H1 (cell line): ENCODE measurements at regions not wholly inside any gene's neighbourhood (a gene's known extent, or its start where the extent isn't known, plus 50 kb on each side); places are given as distances from the start of the nearest gene placed in this dataset.

Experiments used
- CTCF ChIA-PET: fragments of 300-600 bp; sonication (Branson Sonifier 250); formaldehyde crosslinking; loops from one replicate; lab custom pipeline; 2021; ENCODE audit not compliant: partially characterized antibody; lab: Charles Lee
- POLR2A ChIA-PET: fragments of 300-600 bp; sonication (Branson Sonifier 250); formaldehyde crosslinking; loops from one replicate; lab custom pipeline; 2021; ENCODE audit warnings: inconsistent platforms; ENCODE audit not compliant: partially characterized antibody; lab: Charles Lee
- DNase-seq, 2 experiments: peaks; one replicate each; pipeline versions ENCODE4 v3.0.0 to v3.0.0-alpha.2; 2010 to 2022; ENCODE audit warnings: low spot score in 2 of 2, low read depth in 1 of 2, mixed read lengths in 1 of 2
- FAIRE-seq: peaks from 2 replicates; lab custom pipeline; 2011; peaks lifted over from hg19 to GRCh38; lab: Jason Lieb, UNC
- H2AFZ ChIP-seq: 2 replicates; pipeline ENCODE4 v1.8.1; 2012; ENCODE audit warnings: low read length, inconsistent platforms
- H2AK5ac ChIP-seq: 2 replicates; pipeline ENCODE4 v1.6.1; 2013; ENCODE audit warnings: low read depth, low read length
- H2BK120ac ChIP-seq: replicated peaks from 2 replicates; pipeline ENCODE3; 2013; ENCODE audit warnings: low read depth, low read length, inconsistent platforms
- H2BK12ac ChIP-seq: 2 replicates; pipeline ENCODE4 v1.6.1; 2013; ENCODE audit warnings: low read depth, low read length
- H2BK15ac ChIP-seq: 2 replicates; pipeline ENCODE4 v1.6.1; 2013; ENCODE audit warnings: low read length
- H2BK20ac ChIP-seq: 2 replicates; pipeline ENCODE4 v1.6.1; 2013; ENCODE audit warnings: low read length
- H2BK5ac ChIP-seq: 2 replicates; pipeline ENCODE4 v1.6.1; 2013; ENCODE audit warnings: low read depth, low read length
- H3K14ac ChIP-seq: 2 replicates; pipeline ENCODE4 v1.6.1; 2013; ENCODE audit warnings: inconsistent platforms; ENCODE audit not compliant: insufficient read length
- H3K18ac ChIP-seq: 2 replicates; pipeline ENCODE4 v1.6.1; 2013; ENCODE audit warnings: low read length; ENCODE audit errors: extremely low read depth
- H3K23ac ChIP-seq: 2 replicates; pipeline ENCODE4 v1.6.1; 2013; ENCODE audit warnings: inconsistent platforms; ENCODE audit not compliant: insufficient read length
- H3K23me2 ChIP-seq: 2 replicates; pipeline ENCODE4 v1.6.1; 2013; ENCODE audit warnings: low read depth, low read length
- H3K27ac ChIP-seq: 2 replicates; pipeline ENCODE4 v1.6.1; 2011; ENCODE audit warnings: low read depth, low read length, inconsistent platforms
- H3K27me3 ChIP-seq, 4 experiments: replicated peaks in 1 of 4; 1 replicate in 1 of 4; 2 replicates in 3 of 4; pipeline versions ENCODE4 v1.6.1 to v1.8.1; 2011 to 2013; ENCODE audit warnings: low read length in 3 of 4, mild to moderate bottlenecking in 3 of 4, inconsistent platforms in 2 of 4, mixed read lengths in 2 of 4, moderate library complexity in 1 of 4; ENCODE audit not compliant: control insufficient read depth in 3 of 4, insufficient read depth in 3 of 4; ENCODE audit errors: extremely low read depth in 1 of 4
- H3K36me3 ChIP-seq, 4 experiments: 2 replicates each; pipeline versions ENCODE4 v1.6.1 to v1.8.1; 2011 to 2013; ENCODE audit warnings: mild to moderate bottlenecking in 4 of 4, low read length in 3 of 4, moderate library complexity in 2 of 4, control low read depth in 1 of 4, inconsistent platforms in 1 of 4; ENCODE audit not compliant: insufficient read depth in 4 of 4, control insufficient read depth in 2 of 4
- H3K4ac ChIP-seq: replicated peaks from 2 replicates; pipeline ENCODE3; 2013; ENCODE audit warnings: low read length, low read depth, mixed read lengths, inconsistent platforms; ENCODE audit not compliant: insufficient read length
- H3K4me1 ChIP-seq, 4 experiments: replicated peaks in 1 of 4; 1 replicate in 1 of 4; 2 replicates in 3 of 4; pipeline versions ENCODE4 v1.6.1 to v1.8.1; 2011 to 2013; ENCODE audit warnings: low read length in 3 of 4, inconsistent platforms in 2 of 4, mixed read lengths in 1 of 4; ENCODE audit not compliant: insufficient read depth in 4 of 4, control insufficient read depth in 3 of 4
- H3K4me2 ChIP-seq, 2 experiments: 2 replicates each; pipeline versions ENCODE4 v1.6.1 to v1.8.1; 2011 to 2013; ENCODE audit warnings: low read depth in 2 of 2, low read length in 2 of 2, control low read depth in 1 of 2, inconsistent platforms in 1 of 2, mild to moderate bottlenecking in 1 of 2; ENCODE audit not compliant: insufficient read depth in 1 of 2
- H3K4me3 ChIP-seq, 4 experiments: fragments of 200-600, 300-600 bp in 1 of 4; sonication (generic), shearing (Covaris generic), sonication (Bioruptor Twin) in 1 of 4; 2 replicates each; pipeline versions ENCODE4 v1.5.1 to v1.8.1; 2011 to 2016; ENCODE audit warnings: low read length in 4 of 4, low read depth in 3 of 4, control low read depth in 2 of 4, inconsistent platforms in 2 of 4, mild to moderate bottlenecking in 2 of 4, mixed read lengths in 1 of 4, moderate library complexity in 1 of 4; ENCODE audit not compliant: insufficient read depth in 2 of 4; ENCODE audit errors: extremely low read depth in 1 of 4
- H3K56ac ChIP-seq: replicated peaks from 2 replicates; pipeline ENCODE3; 2013; ENCODE audit warnings: low read depth, mild to moderate bottlenecking, mixed read lengths, low read length, inconsistent platforms; ENCODE audit not compliant: insufficient read length
- H3K79me1 ChIP-seq: 2 replicates; pipeline ENCODE4 v1.6.1; 2013; ENCODE audit warnings: low read depth, low read length, control low read depth
- H3K79me2 ChIP-seq, 2 experiments: 2 replicates each; pipeline versions ENCODE4 v1.6.1 to v1.8.1; 2012 to 2013; ENCODE audit warnings: low read length in 2 of 2, mild to moderate bottlenecking in 2 of 2, inconsistent platforms in 1 of 2; ENCODE audit not compliant: insufficient read depth in 2 of 2, control insufficient read depth in 1 of 2
- H3K9ac ChIP-seq, 4 experiments: replicated peaks in 1 of 4; 1 replicate in 1 of 4; 2 replicates in 3 of 4; pipeline versions ENCODE4 v1.6.1 to v1.8.1; 2011 to 2013; ENCODE audit warnings: low read depth in 3 of 4, low read length in 3 of 4, control low read depth in 2 of 4, mild to moderate bottlenecking in 2 of 4, moderate library complexity in 2 of 4, inconsistent platforms in 1 of 4; ENCODE audit errors: extremely low read depth in 1 of 4
- H3K9me3 ChIP-seq, 2 experiments: 2 replicates each; pipeline versions ENCODE4 v1.6.1 to v1.8.1; 2012 to 2013; ENCODE audit warnings: mild to moderate bottlenecking in 2 of 2, moderate library complexity in 2 of 2, control low read depth in 1 of 2, inconsistent platforms in 1 of 2, low read depth in 1 of 2, low read length in 1 of 2, mixed read lengths in 1 of 2; ENCODE audit not compliant: insufficient read depth in 2 of 2
- H4K20me1 ChIP-seq, 2 experiments: replicated peaks in 1 of 2; 2 replicates each; pipeline versions ENCODE3 to v1.8.1; 2011 to 2013; ENCODE audit warnings: inconsistent platforms in 2 of 2, low read length in 2 of 2, mild to moderate bottlenecking in 1 of 2; ENCODE audit not compliant: insufficient read depth in 2 of 2, control insufficient read depth in 1 of 2
- H4K5ac ChIP-seq: 2 replicates; pipeline ENCODE4 v1.6.1; 2013; ENCODE audit warnings: low read length, low read depth, mixed read lengths, inconsistent platforms; ENCODE audit not compliant: insufficient read length
- H4K8ac ChIP-seq: 2 replicates; pipeline ENCODE4 v1.8.0; 2013; ENCODE audit warnings: mild to moderate bottlenecking, moderate library complexity, low read length, inconsistent platforms; ENCODE audit not compliant: insufficient read depth; ENCODE audit errors: extremely low read depth
- H4K91ac ChIP-seq: replicated peaks from 2 replicates; pipeline ENCODE3; 2013; ENCODE audit warnings: low read length, mixed read lengths, inconsistent platforms; ENCODE audit not compliant: insufficient read length
- BACH1 ChIP-seq: IDR thresholded peaks from 2 replicates; pipeline ENCODE4 v1.6.1; 2012; ENCODE audit warnings: low read length, improper control_type of control experiment
- BCL11A ChIP-seq, 2 experiments: IDR thresholded peaks; one replicate each; pipeline ENCODE4 v1.6.1; 2011; ENCODE audit warnings: low read depth in 2 of 2, low read length in 2 of 2, mild to moderate bottlenecking in 2 of 2
- CBX8 ChIP-seq: fragments of 300-800, 300-1000 bp; sonication (generic); IDR thresholded peaks from 2 replicates; pipeline ENCODE4 v1.7.1; 2016; ENCODE audit warnings: low read depth, low read length, borderline replicate concordance
- EP300 ChIP-seq, 2 experiments: IDR thresholded peaks; 1 replicate in 1 of 2; 2 replicates in 1 of 2; pipeline ENCODE4 v1.6.1; 2011 to 2012; ENCODE audit warnings: low read depth in 2 of 2, low read length in 2 of 2, mild to moderate bottlenecking in 2 of 2, borderline replicate concordance in 1 of 2, inconsistent platforms in 1 of 2, moderate library complexity in 1 of 2
- GABPA ChIP-seq: IDR thresholded peaks from 2 replicates; pipeline ENCODE4 v1.6.1; 2011; ENCODE audit warnings: mild to moderate bottlenecking, low read length, moderate library complexity, borderline replicate concordance; ENCODE audit not compliant: insufficient read depth
- HDAC2 ChIP-seq, 2 experiments: fragments of 300-600 bp in 1 of 2; sonication (generic) in 1 of 2; IDR thresholded peaks; 2 replicates each; pipeline ENCODE4 v1.6.1; 2011 to 2012; ENCODE audit warnings: low read depth in 2 of 2, low read length in 2 of 2, mild to moderate bottlenecking in 2 of 2, moderate library complexity in 2 of 2, borderline replicate concordance in 1 of 2, inconsistent platforms in 1 of 2
- KDM1A ChIP-seq: fragments of 200-600, 300-600 bp; sonication (generic); IDR thresholded peaks from 2 replicates; pipeline ENCODE4 v1.7.1; 2016; ENCODE audit warnings: mild to moderate bottlenecking, low read length, borderline replicate concordance
- KDM5A ChIP-seq: fragments of 200-600 bp; IDR thresholded peaks from 2 replicates; pipeline ENCODE4 v1.7.1; 2012; ENCODE audit warnings: mild to moderate bottlenecking, low read length, inconsistent platforms, mixed read lengths
- MAFK ChIP-seq: IDR thresholded peaks from 2 replicates; pipeline ENCODE4 v1.6.1; 2012; ENCODE audit warnings: low read depth, mild to moderate bottlenecking, improper control_type of control experiment, low read length
- NANOG ChIP-seq: IDR thresholded peaks from 2 replicates; pipeline ENCODE4 v1.6.1; 2011; ENCODE audit warnings: low read length, low read depth, mild to moderate bottlenecking, inconsistent platforms; ENCODE audit not compliant: insufficient read depth, poor library complexity, severe bottlenecking
- POLR2AphosphoS5 ChIP-seq: IDR thresholded peaks from 2 replicates; pipeline ENCODE4 v1.6.1; 2011; ENCODE audit warnings: low read depth, low read length
- SIX5 ChIP-seq: IDR thresholded peaks from 2 replicates; pipeline ENCODE4 v1.6.1; 2011; ENCODE audit warnings: mild to moderate bottlenecking, low read depth, low read length
- SRF ChIP-seq: IDR thresholded peaks from 2 replicates; pipeline ENCODE4 v1.6.1; 2011; ENCODE audit warnings: mild to moderate bottlenecking, low read depth, low read length, moderate library complexity
- WGBS, 2 experiments: shearing (Covaris generic) in 1 of 2; methylation state at CpG; one replicate each; pipeline versions ENCODE4 v1.1.6 to v1.1.7; 2013 to 2015; ENCODE audit warnings: low lambda C conversion rate in 2 of 2, mixed read lengths in 2 of 2, inconsistent platforms in 1 of 2, low coverage in 1 of 2, missing lambda C conversion rate in 1 of 2; ENCODE audit not compliant: insufficient replicate concordance in 2 of 2, insufficient coverage in 1 of 2, insufficient read length in 1 of 2; ENCODE audit errors: extremely low coverage in 1 of 2, missing lambda C conversion rate in 1 of 2; 5-methylcytosine and 5-hydroxymethylcytosine counted together
- TF ChIP-seq, protein P1 (sequence below): IDR thresholded peaks from 2 replicates; pipeline ENCODE4 v1.6.1; 2011; ENCODE audit warnings: low read length, improper control_type of control experiment

GRCh38 chr3:110677506-110677905, 394.1 kb upstream of the NECTIN3 start:
- FAIRE-seq (no peak), DNase-seq (no peak)
- Histone ChIP-seq H2BK15ac (no peak overlapping the region), H3K23ac (no peak overlapping the region), H3K27ac (no peak overlapping the region), H3K4me1 (no peaks in the 10 kb centered on the region), H3K27me3 (no peaks in the 10 kb centered on the region), H3K14ac (no peak overlapping the region), H3K23me2 (no peaks in the 10 kb centered on the region), H3K9me3 (0 out of 4 replicates have a peak, but pooled peaks cover 0 to 2% of the 10 kb centered on the region in 2 experiments), H2BK5ac (no peak overlapping the region), H3K4me3 (no peak overlapping the region), H2BK120ac (no peak overlapping the region), H3K36me3 (no peaks in the 10 kb centered on the region), H4K8ac (no peak overlapping the region), H3K56ac (no peak overlapping the region), H2BK12ac (no peak overlapping the region), H2AFZ (no peak overlapping the region), H4K20me1 (no peaks in the 10 kb centered on the region), H2BK20ac (no peak overlapping the region), H3K79me1 (no peaks in the 10 kb centered on the region), H4K5ac (no peak overlapping the region), H3K79me2 (no peaks in the 10 kb centered on the region), H3K4ac (no peak overlapping the region), H3K4me2 (no peak overlapping the region), H3K9ac (no peak overlapping the region), H4K91ac (no peak overlapping the region), H3K18ac (no peak overlapping the region), H2AK5ac (no peak overlapping the region)
- WGBS, 2 experiments = 86% methylated on average over 2 of the region's 3 CpGs; no CpG with 5 or more reads in 1 of the 2 experiments
- ChIA-PET CTCF (no interaction called here), POLR2A (no interaction called here)
- TF ChIP-seq SIX5 = no peak
- TF ChIP-seq GABPA = no peak
- no peak for TF ChIP-seq EP300 (IDR thresholded peaks at IDR 0.05; ENCODE audit: borderline replicate concordance in 1 of 2, low read depth in 2 of 2, low read length in 2 of 2)
- no peak for TF ChIP-seq KDM1A
- no peak for TF ChIP-seq CBX8
- no peak for TF ChIP-seq HDAC2 (IDR thresholded peaks at IDR 0.05; ENCODE audit: borderline replicate concordance in 1 of 2, low read depth in 2 of 2, low read length in 2 of 2)
- no peak for TF ChIP-seq SRF
- no peak for TF ChIP-seq BCL11A (IDR thresholded peaks at IDR 0.05; ENCODE audit: low read depth in 2 of 2, low read length in 2 of 2)
- TF ChIP-seq MAFK = no peak
- no peak for TF ChIP-seq KDM5A
- TF ChIP-seq NANOG = no peak
- TF ChIP-seq, protein P1, sequence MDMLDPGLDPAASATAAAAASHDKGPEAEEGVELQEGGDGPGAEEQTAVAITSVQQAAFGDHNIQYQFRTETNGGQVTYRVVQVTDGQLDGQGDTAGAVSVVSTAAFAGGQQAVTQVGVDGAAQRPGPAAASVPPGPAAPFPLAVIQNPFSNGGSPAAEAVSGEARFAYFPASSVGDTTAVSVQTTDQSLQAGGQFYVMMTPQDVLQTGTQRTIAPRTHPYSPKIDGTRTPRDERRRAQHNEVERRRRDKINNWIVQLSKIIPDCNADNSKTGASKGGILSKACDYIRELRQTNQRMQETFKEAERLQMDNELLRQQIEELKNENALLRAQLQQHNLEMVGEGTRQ = no peak
- no peak for TF ChIP-seq BACH1
- no peak for TF ChIP-seq POLR2AphosphoS5
